ENCODE measurements at regions not wholly inside any gene's neighbourhood (a gene's known extent, or its start where the extent isn't known, plus 50 kb on each side); places are given as distances from the start of the nearest gene placed in this dataset.

GRCh38 chr5:159657298-159657697, 259.0 kb upstream of the ADRA1B start:
- Histone ChIP-seq H3K9me3 (replicated peaks) (no peaks in the 10 kb centered on the region), H3K36me3 (no peaks in the 10 kb centered on the region), H3K4me3 (no peak overlapping the region), H3K27ac (no peak overlapping the region), H3K4me1 (replicated peaks) (no peaks in the 10 kb centered on the region; the same call in 1 of the 2 replicates), H3K27me3 (replicated peaks) (no peaks in the 10 kb centered on the region)
- no peak for DNase-seq (ENCODE audit: low read depth in 1 of 2, low spot score in 2 of 2)

GRCh38 chr5:159657771-159658170, 258.5 kb upstream of the ADRA1B start:
- Histone ChIP-seq H3K36me3 (no peaks in the 10 kb centered on the region), H3K27ac (no peak overlapping the region), H3K4me1 (replicated peaks) (no peaks in the 10 kb centered on the region; the same call in 1 of the 2 replicates), H3K9me3 (replicated peaks) (no peaks in the 10 kb centered on the region), H3K27me3 (replicated peaks) (no peaks in the 10 kb centered on the region), H3K4me3 (no peak overlapping the region)
- no peak for DNase-seq (ENCODE audit: low read depth in 1 of 2, low spot score in 2 of 2)

GRCh38 chr5:159658266-159658925, 257.9 kb upstream of the ADRA1B start:
- no peaks in the 10 kb centered on the region for H3K27me3 ChIP-seq (replicated peaks)
- H3K9me3 ChIP-seq (replicated peaks), result no peaks in the 10 kb centered on the region
- no peak overlapping the region for H3K4me3 ChIP-seq
- no peak for DNase-seq (ENCODE audit: low read depth in 1 of 2, low spot score in 2 of 2)
- no peaks in the 10 kb centered on the region; the same call in 1 of the 2 replicates for H3K4me1 ChIP-seq (replicated peaks)
- no peak overlapping the region for H3K27ac ChIP-seq
- H3K36me3 ChIP-seq, result no peaks in the 10 kb centered on the region

GRCh38 chr5:159660401-159660800, 255.9 kb upstream of the ADRA1B start:
- Histone ChIP-seq H3K4me1 (replicated peaks) (no peaks in the 10 kb centered on the region; the same call in 1 of the 2 replicates), H3K27ac (no peak overlapping the region), H3K4me3 (no peak overlapping the region), H3K36me3 (no peaks in the 10 kb centered on the region), H3K27me3 (replicated peaks) (no peaks in the 10 kb centered on the region), H3K9me3 (replicated peaks) (no peaks in the 10 kb centered on the region)
- DNase-seq (ENCODE audit: low read depth in 1 of 2, low spot score in 2 of 2), result no peak

GRCh38 chr5:159663986-159664385, 252.3 kb upstream of the ADRA1B start:
- no peaks in the 10 kb centered on the region for H3K9me3 ChIP-seq (replicated peaks)
- no peak for DNase-seq (ENCODE audit: low read depth in 1 of 2, low spot score in 2 of 2)
- no peaks in the 10 kb centered on the region for H3K27me3 ChIP-seq (replicated peaks)
- no peaks in the 10 kb centered on the region; the same call in 1 of the 2 replicates for H3K4me1 ChIP-seq (replicated peaks)
- no peak overlapping the region for H3K4me3 ChIP-seq
- H3K36me3 ChIP-seq, result no peaks in the 10 kb centered on the region
- no peak overlapping the region for H3K27ac ChIP-seq

- no peaks in the 10 kb centered on the region for H3K36me3 ChIP-seq
- no peak for DNase-seq (ENCODE audit: low read depth in 1 of 2, low spot score in 2 of 2)
- no peaks in the 10 kb centered on the region for H3K4me1 ChIP-seq (replicated peaks)
- H3K27me3 ChIP-seq (replicated peaks), result no peaks in the 10 kb centered on the region
- no peak overlapping the region for H3K4me3 ChIP-seq
- H3K27ac ChIP-seq, result no peak overlapping the region
- H3K9me3 ChIP-seq (replicated peaks), result no peaks in the 10 kb centered on the region
These were observed 249.0 kb upstream of the ADRA1B start for GRCh38 chr5:159667286-159667685.

- H3K9me3 ChIP-seq (replicated peaks), result no peaks in the 10 kb centered on the region; the same call in 1 of the 2 replicates
- H3K4me1 ChIP-seq (replicated peaks), result no peaks in the 10 kb centered on the region
- no peak overlapping the region for H3K27ac ChIP-seq
- H3K4me3 ChIP-seq, result no peak overlapping the region
- H3K27me3 ChIP-seq (replicated peaks), result no peaks in the 10 kb centered on the region
- no peaks in the 10 kb centered on the region for H3K36me3 ChIP-seq
- no peak for DNase-seq (ENCODE audit: low read depth in 1 of 2, low spot score in 2 of 2)
These were observed 247.7 kb upstream of the ADRA1B start for GRCh38 chr5:159668556-159668955.

GRCh38 chr5:159669559-159669958, 246.7 kb upstream of the ADRA1B start:
- Histone ChIP-seq H3K4me3 (no peak overlapping the region), H3K27ac (no peak overlapping the region), H3K9me3 (replicated peaks) (no peaks in the 10 kb centered on the region; the same call in 1 of the 2 replicates), H3K36me3 (no peaks in the 10 kb centered on the region), H3K4me1 (replicated peaks) (no peaks in the 10 kb centered on the region), H3K27me3 (replicated peaks) (no peaks in the 10 kb centered on the region)
- no peak for DNase-seq (ENCODE audit: low read depth in 1 of 2, low spot score in 2 of 2)

- no peaks in the 10 kb centered on the region for H3K4me1 ChIP-seq (replicated peaks)
- no peaks in the 10 kb centered on the region; the same call in 1 of the 2 replicates for H3K9me3 ChIP-seq (replicated peaks)
- H3K4me3 ChIP-seq, result no peak overlapping the region
- no peaks in the 10 kb centered on the region for H3K27me3 ChIP-seq (replicated peaks)
- DNase-seq (ENCODE audit: low read depth in 1 of 2, low spot score in 2 of 2), result no peak
- H3K36me3 ChIP-seq, result no peaks in the 10 kb centered on the region
- no peak overlapping the region for H3K27ac ChIP-seq
These were observed 244.4 kb upstream of the ADRA1B start for GRCh38 chr5:159671886-159672285.

GRCh38 chr5:159673538-159673937, 242.7 kb upstream of the ADRA1B start:
- H3K9me3 ChIP-seq (replicated peaks), result no peaks in the 10 kb centered on the region; the same call in 1 of the 2 replicates
- H3K36me3 ChIP-seq, result no peaks in the 10 kb centered on the region
- H3K4me3 ChIP-seq, result no peak overlapping the region
- H3K4me1 ChIP-seq (replicated peaks), result no peaks in the 10 kb centered on the region
- H3K27ac ChIP-seq, result no peak overlapping the region
- no peaks in the 10 kb centered on the region for H3K27me3 ChIP-seq (replicated peaks)
- no peak for DNase-seq (ENCODE audit: low read depth in 1 of 2, low spot score in 2 of 2)

GRCh38 chr5:159678657-159679392, 237.5 kb upstream of the ADRA1B start:
- Histone ChIP-seq H3K27ac (no peak overlapping the region), H3K36me3 (no peaks in the 10 kb centered on the region), H3K9me3 (replicated peaks) (peaks cover 11% of the 10 kb centered on the region), H3K4me1 (replicated peaks) (no peaks in the 10 kb centered on the region), H3K4me3 (no peak overlapping the region), H3K27me3 (replicated peaks) (no peaks in the 10 kb centered on the region)
- DNase-seq (ENCODE audit: low read depth in 1 of 2, low spot score in 2 of 2), result no peak

GRCh38 chr5:159680095-159680494, 236.2 kb upstream of the ADRA1B start:
- Histone ChIP-seq H3K9me3 (replicated peaks) (peaks cover 11% of the 10 kb centered on the region), H3K36me3 (no peaks in the 10 kb centered on the region), H3K4me1 (replicated peaks) (no peaks in the 10 kb centered on the region), H3K4me3 (no peak overlapping the region), H3K27ac (no peak overlapping the region), H3K27me3 (replicated peaks) (no peaks in the 10 kb centered on the region)
- no peak for DNase-seq (ENCODE audit: low read depth in 1 of 2, low spot score in 2 of 2)

GRCh38 chr5:159681661-159682060, 234.6 kb upstream of the ADRA1B start:
- Histone ChIP-seq H3K27me3 (replicated peaks) (no peaks in the 10 kb centered on the region), H3K4me1 (replicated peaks) (no peaks in the 10 kb centered on the region), H3K9me3 (replicated peaks) (peaks cover 11% of the 10 kb centered on the region), H3K4me3 (no peak overlapping the region), H3K36me3 (no peaks in the 10 kb centered on the region), H3K27ac (no peak overlapping the region)
- no peak for DNase-seq (ENCODE audit: low read depth in 1 of 2, low spot score in 2 of 2)

- no peaks in the 10 kb centered on the region for H3K27me3 ChIP-seq (replicated peaks)
- no peak for DNase-seq (ENCODE audit: low read depth in 1 of 2, low spot score in 2 of 2)
- H3K36me3 ChIP-seq, result no peaks in the 10 kb centered on the region
- peaks cover 11% of the 10 kb centered on the region for H3K9me3 ChIP-seq (replicated peaks)
- no peak overlapping the region for H3K27ac ChIP-seq
- no peak overlapping the region for H3K4me3 ChIP-seq
- no peaks in the 10 kb centered on the region for H3K4me1 ChIP-seq (replicated peaks)
These were observed 233.7 kb upstream of the ADRA1B start for GRCh38 chr5:159682623-159683022.

All from SJSA1 (cell line).